ENCODE measurements at regions not wholly inside any gene's neighbourhood (a gene's known extent, or its start where the extent isn't known, plus 50 kb on each side); places are given as distances from the start of the nearest gene placed in this dataset.

GRCh38 chr1:82162486-82163420 is 362.0 kb downstream of the ADGRL2 start:
- TF ChIP-seq TAF1 (IDR thresholded peaks at IDR 0.05; ENCODE audit: borderline replicate concordance, insufficient read depth, low read length) (no peak), REST (IDR thresholded peaks at IDR 0.05; ENCODE audit: insufficient read depth in 1 of 2, low read depth in 2 of 2, low read length in 2 of 2) (no peak), FOXP2 (optimal IDR thresholded peaks at IDR 0.05; ENCODE audit: borderline replicate concordance, extremely low read depth, extremely low read length, insufficient read depth) (no peak), SIN3A (IDR thresholded peaks at IDR 0.05; ENCODE audit: borderline replicate concordance, insufficient read depth, low read length) (no peak), POLR2AphosphoS5 (IDR thresholded peaks at IDR 0.05; ENCODE audit: low read depth, low read length) (no peak)

GRCh38 chr1:82161700-82162141 is 361.0 kb downstream of the ADGRL2 start:
- TF ChIP-seq SIN3A (IDR thresholded peaks at IDR 0.05; ENCODE audit: borderline replicate concordance, insufficient read depth, low read length) (no peak), REST (IDR thresholded peaks at IDR 0.05; ENCODE audit: insufficient read depth in 1 of 2, low read depth in 2 of 2, low read length in 2 of 2) (no peak), TAF1 (IDR thresholded peaks at IDR 0.05; ENCODE audit: borderline replicate concordance, insufficient read depth, low read length) (no peak), FOXP2 (optimal IDR thresholded peaks at IDR 0.05; ENCODE audit: borderline replicate concordance, extremely low read depth, extremely low read length, insufficient read depth) (no peak)

- TF ChIP-seq POLR2AphosphoS5 (IDR thresholded peaks at IDR 0.05; ENCODE audit: low read depth, low read length) (no peak), FOXP2 (optimal IDR thresholded peaks at IDR 0.05; ENCODE audit: borderline replicate concordance, extremely low read depth, extremely low read length, insufficient read depth) (no peak), SIN3A (IDR thresholded peaks at IDR 0.05; ENCODE audit: borderline replicate concordance, insufficient read depth, low read length) (no peak), REST (IDR thresholded peaks at IDR 0.05; ENCODE audit: insufficient read depth in 1 of 2, low read depth in 2 of 2, low read length in 2 of 2) (no peak), TAF1 (IDR thresholded peaks at IDR 0.05; ENCODE audit: borderline replicate concordance, insufficient read depth, low read length) (no peak)
These were observed 360.2 kb downstream of the ADGRL2 start for GRCh38 chr1:82160903-82161302.

GRCh38 chr1:82160036-82160435 is 359.3 kb downstream of the ADGRL2 start:
- TF ChIP-seq FOXP2 (optimal IDR thresholded peaks at IDR 0.05; ENCODE audit: borderline replicate concordance, extremely low read depth, extremely low read length, insufficient read depth) (no peak), TAF1 (IDR thresholded peaks at IDR 0.05; ENCODE audit: borderline replicate concordance, insufficient read depth, low read length) (no peak), REST (IDR thresholded peaks at IDR 0.05; ENCODE audit: insufficient read depth in 1 of 2, low read depth in 2 of 2, low read length in 2 of 2) (no peak), POLR2AphosphoS5 (IDR thresholded peaks at IDR 0.05; ENCODE audit: low read depth, low read length) (no peak), SIN3A (IDR thresholded peaks at IDR 0.05; ENCODE audit: borderline replicate concordance, insufficient read depth, low read length) (no peak)
